ENCODE measurements at regions not wholly inside any gene's neighbourhood (a gene's known extent, or its start where the extent isn't known, plus 50 kb on each side); places are given as distances from the start of the nearest gene placed in this dataset.

DNA sequence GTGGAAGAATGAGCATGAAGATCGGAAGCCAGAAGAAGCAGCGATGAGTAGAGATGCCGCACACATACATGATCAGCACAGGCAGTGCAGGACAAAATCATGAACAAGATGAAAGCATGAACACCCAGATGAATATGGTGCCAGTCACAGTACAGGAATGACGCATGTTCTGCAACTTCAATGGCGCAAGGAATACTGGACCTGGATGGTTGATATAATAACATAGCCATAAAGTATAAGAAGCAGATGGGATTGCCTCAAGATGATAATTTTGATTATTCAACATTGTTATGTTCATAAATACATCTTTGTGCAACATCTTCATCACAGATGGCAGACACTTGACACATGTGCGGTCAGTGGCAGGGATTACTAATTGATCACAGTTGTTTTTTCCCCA lies 59.7 kb upstream of the SLCO3A1 start:
- no peaks in the 10 kb centered on the region for H3K36me3 ChIP-seq (ENCODE audit: insufficient read depth, low read length)
- no peak overlapping the region for H2AFZ ChIP-seq (ENCODE audit: low read depth, low read length)
- peaks cover 2% of the 10 kb centered on the region for H3K27me3 ChIP-seq (ENCODE audit: insufficient read depth, low read length)
- no peaks in the 10 kb centered on the region for H3K9me3 ChIP-seq (ENCODE audit: low read length)
- no peaks in the 10 kb centered on the region for H3K4me1 ChIP-seq (ENCODE audit: insufficient read depth, low read length)
- no peak overlapping the region for H3K4me3 ChIP-seq (ENCODE audit: low read length)

DNA sequence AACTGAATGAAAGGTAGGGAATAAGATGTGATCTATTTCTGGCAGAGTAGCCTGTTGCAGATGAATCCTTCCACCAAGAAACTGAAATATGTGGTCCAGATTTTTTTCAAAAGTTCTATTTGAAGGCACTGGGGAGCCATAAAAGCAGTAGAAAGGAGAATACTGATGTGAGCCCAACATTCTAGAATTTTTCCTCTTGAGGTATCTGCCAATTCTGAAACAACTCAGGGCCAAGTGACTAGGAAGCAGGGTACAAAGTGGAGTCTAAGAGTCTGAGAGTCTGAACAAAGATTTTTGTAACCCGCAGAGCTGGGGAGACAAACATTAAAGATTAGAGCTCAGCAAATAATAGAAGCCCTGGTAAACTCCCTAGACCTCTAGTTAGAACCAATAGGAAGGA lies 58.3 kb upstream of the SLCO3A1 start:
- Histone ChIP-seq H3K4me1 (ENCODE audit: insufficient read depth, low read length) (no peaks in the 10 kb centered on the region), H3K4me3 (ENCODE audit: low read length) (no peak overlapping the region), H3K9me3 (ENCODE audit: low read length) (no peaks in the 10 kb centered on the region), H2AFZ (ENCODE audit: low read depth, low read length) (no peak overlapping the region), H3K36me3 (ENCODE audit: insufficient read depth, low read length) (no peaks in the 10 kb centered on the region), H3K27me3 (ENCODE audit: insufficient read depth, low read length) (peaks cover 2% of the 10 kb centered on the region)

DNA sequence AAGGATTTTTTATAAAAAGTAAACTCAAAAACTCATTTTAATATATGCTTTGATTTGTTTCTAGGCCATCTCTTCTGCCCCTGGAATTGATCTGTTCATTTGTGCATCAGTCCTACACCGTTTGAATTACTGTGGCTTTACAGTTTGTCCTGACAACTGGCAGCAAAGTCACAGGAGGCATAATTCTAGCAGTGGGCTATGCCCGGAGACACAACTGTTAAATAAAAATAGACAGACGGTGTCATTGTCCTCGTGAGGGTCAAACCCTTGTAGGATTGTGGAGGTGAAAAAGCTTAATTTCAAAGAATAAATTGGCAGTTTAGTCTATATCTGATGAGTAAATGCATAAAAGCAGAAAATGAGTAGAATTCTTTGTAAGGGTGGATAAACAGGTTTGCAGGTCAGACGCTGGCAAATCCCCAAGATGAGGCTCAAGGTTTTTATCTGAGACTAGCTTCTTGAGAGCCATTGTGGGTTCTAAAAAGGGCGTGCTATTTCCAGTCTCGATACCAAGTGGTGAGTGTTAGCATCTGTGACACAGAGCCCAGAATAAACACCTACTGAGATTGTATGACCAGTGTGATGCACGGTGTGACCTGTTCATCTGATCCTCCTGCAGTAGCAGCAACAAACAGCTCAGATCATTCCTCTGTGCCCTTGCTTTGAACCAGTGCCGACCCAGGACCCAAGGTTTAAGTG lies 51.5 kb upstream of the SLCO3A1 start:
- Histone ChIP-seq H3K27me3 (ENCODE audit: insufficient read depth, low read length) (no peaks in the 10 kb centered on the region), H3K4me1 (ENCODE audit: insufficient read depth, low read length) (no peaks in the 10 kb centered on the region), H2AFZ (ENCODE audit: low read depth, low read length) (no peak overlapping the region), H3K36me3 (ENCODE audit: insufficient read depth, low read length) (no peaks in the 10 kb centered on the region), H3K4me3 (ENCODE audit: low read length) (no peak overlapping the region), H3K9me3 (ENCODE audit: low read length) (no peaks in the 10 kb centered on the region)

DNA sequence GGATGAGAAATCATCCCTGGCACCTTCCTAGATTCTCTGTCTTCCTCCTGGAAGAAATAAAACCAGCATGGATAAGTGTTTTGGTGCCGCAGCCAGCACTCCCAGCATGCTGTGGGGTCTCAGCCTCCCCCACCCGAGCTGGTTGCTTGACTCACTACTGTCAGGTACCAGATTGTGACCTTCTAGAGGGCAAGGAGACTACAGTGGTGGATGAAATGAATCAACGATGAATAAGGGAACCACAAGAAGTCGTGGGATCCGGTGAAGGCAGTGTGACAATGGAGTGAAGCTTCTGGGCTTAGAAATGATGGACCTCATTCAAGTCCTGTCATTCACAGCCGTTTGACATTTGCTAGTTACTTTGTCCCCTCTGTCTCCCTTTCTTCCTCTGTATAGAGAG lies 50.2 kb upstream of the SLCO3A1 start:
- Histone ChIP-seq H3K4me3 (ENCODE audit: low read length) (no peak overlapping the region), H3K27me3 (ENCODE audit: insufficient read depth, low read length) (no peaks in the 10 kb centered on the region), H3K9me3 (ENCODE audit: low read length) (no peaks in the 10 kb centered on the region), H3K36me3 (ENCODE audit: insufficient read depth, low read length) (no peaks in the 10 kb centered on the region), H3K4me1 (ENCODE audit: insufficient read depth, low read length) (no peaks in the 10 kb centered on the region), H2AFZ (ENCODE audit: low read depth, low read length) (no peak overlapping the region)
